ENCODE measurements at regions not wholly inside any gene's neighbourhood (a gene's known extent, or its start where the extent isn't known, plus 50 kb on each side); places are given as distances from the start of the nearest gene placed in this dataset.

GRCh38 chr13:33728271-33729037, 89.5 kb upstream of the RFC3 start:
- 42 to 52% methylated on average over 7 of the region's 7 CpGs for WGBS, 2 donors
- H3K4me3 ChIP-seq = no peak overlapping the region
- peaks cover 0 to 35% (median 17%) of the 10 kb centered on the region in 4 donors for H3K4me1 ChIP-seq
- no peak for TF ChIP-seq CTCF (IDR thresholded peaks at IDR 0.05)
- TF ChIP-seq EP300 (IDR thresholded peaks at IDR 0.05) = peak; percentile 36 to 61
- no peaks in the 10 kb centered on the region for H3K9me3 ChIP-seq
- H3K27ac ChIP-seq = peak overlapping the region; percentile 32 to 90 (median 77)
- no peaks in the 10 kb centered on the region for H3K27me3 ChIP-seq
- H3K36me3 ChIP-seq = no peaks in the 10 kb centered on the region
- peak; percentile 46 to 59 for DNase-seq (ENCODE audit: low spot score in 2 of 2)

- WGBS, 2 donors = 71 to 72% methylated on average over 1 of the region's 1 CpG
- Histone ChIP-seq H3K27ac (peak overlapping the region in 2 of 4 donors; percentile 70 to 90), H3K4me3 (no peak overlapping the region), H3K27me3 (no peaks in the 10 kb centered on the region), H3K9me3 (no peaks in the 10 kb centered on the region), H3K36me3 (no peaks in the 10 kb centered on the region), H3K4me1 (peaks cover 0 to 20% (median 11%) of the 10 kb centered on the region in 4 donors)
- DNase-seq (ENCODE audit: low spot score in 2 of 2) = peak in 1 of 2 donors; percentile 12
- TF ChIP-seq EP300 (IDR thresholded peaks at IDR 0.05) (peak in 1 of 2 donors; percentile 72), CTCF (IDR thresholded peaks at IDR 0.05) (no peak)
Observed at GRCh38 chr13:33730147-33730546, 87.8 kb upstream of the RFC3 start.

DNA sequence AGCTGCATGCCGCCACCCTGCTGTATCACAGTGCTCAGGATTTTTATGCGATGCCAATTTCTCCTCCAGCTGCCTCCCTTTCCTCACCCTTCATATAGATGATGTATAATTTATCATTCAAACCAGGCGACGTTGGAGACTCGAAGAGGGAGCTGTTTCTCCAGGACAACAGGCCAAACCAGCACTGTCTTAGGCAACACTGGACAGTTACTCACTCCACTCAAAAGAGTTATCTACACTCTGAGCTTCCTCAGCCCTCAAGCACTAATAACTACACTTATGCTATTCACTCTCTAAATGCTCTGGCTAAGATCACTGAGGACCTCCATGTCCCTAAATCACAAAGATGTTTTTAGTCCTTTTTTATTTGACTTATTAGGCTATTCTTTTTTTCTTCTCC, 87.3 kb upstream of the RFC3 start:
- no peaks in the 10 kb centered on the region for H3K27me3 ChIP-seq
- no peak for TF ChIP-seq EP300 (IDR thresholded peaks at IDR 0.05)
- DNase-seq (ENCODE audit: low spot score in 2 of 2) = no peak
- no peaks in the 10 kb centered on the region for H3K36me3 ChIP-seq
- no peaks in the 10 kb centered on the region for H3K9me3 ChIP-seq
- WGBS, 2 donors = 91 to 96% methylated on average over 5 of the region's 5 CpGs
- peaks cover 0 to 20% (median 11%) of the 10 kb centered on the region in 4 donors for H3K4me1 ChIP-seq
- H3K4me3 ChIP-seq = no peak overlapping the region
- peak overlapping the region in 2 of 4 donors; percentile 7 to 70 for H3K27ac ChIP-seq

- WGBS, 2 donors = 86 to 93% methylated on average over 1 of the region's 1 CpG
- no peak for TF ChIP-seq CTCF (IDR thresholded peaks at IDR 0.05)
- TF ChIP-seq POLR2A (IDR thresholded peaks at IDR 0.05) = no peak
- no peak for TF ChIP-seq EP300 (IDR thresholded peaks at IDR 0.05)
- no peak for DNase-seq (ENCODE audit: low spot score in 2 of 2)
- Histone ChIP-seq H3K36me3 (no peaks in the 10 kb centered on the region), H3K9me3 (no peaks in the 10 kb centered on the region), H3K4me3 (no peak overlapping the region), H3K4me1 (peaks cover 0 to 22% (median 6%) of the 10 kb centered on the region in 4 donors), H3K27me3 (no peaks in the 10 kb centered on the region), H3K27ac (no peak overlapping the region)
Observed at GRCh38 chr13:33735276-33735675, 82.7 kb upstream of the RFC3 start.

DNA sequence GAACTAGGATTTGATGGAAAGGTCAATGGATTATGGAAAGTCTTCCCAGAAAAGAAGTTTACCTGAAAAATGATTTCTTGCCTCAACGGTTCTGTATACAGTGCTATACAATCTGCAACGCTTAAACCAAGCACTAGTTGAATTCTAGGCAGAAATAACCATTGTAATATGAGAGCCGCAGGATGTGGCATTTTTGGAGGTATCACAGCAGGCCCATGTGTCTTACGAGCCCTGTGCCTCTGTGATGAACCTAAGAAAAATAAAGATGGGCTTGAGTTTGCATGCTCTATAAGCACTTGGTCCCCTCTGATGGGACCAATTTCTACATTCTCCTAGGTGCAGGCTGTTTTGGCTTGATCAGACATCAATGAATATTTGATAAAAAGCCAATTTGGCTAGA, 78.7 kb upstream of the RFC3 start:
- Histone ChIP-seq H3K4me1 (peaks cover 0 to 26% (median 6%) of the 10 kb centered on the region in 4 donors), H3K9me3 (no peaks in the 10 kb centered on the region), H3K36me3 (no peaks in the 10 kb centered on the region), H3K27ac (peak overlapping the region in 3 of 4 donors; percentile 42 to 86 (median 79)), H3K4me3 (no peak overlapping the region), H3K27me3 (no peaks in the 10 kb centered on the region)
- 57 to 67% methylated on average over 4 of the region's 4 CpGs for WGBS, 2 donors
- DNase-seq (ENCODE audit: low spot score in 2 of 2) = no peak
- no peak for TF ChIP-seq EP300 (IDR thresholded peaks at IDR 0.05)
- no peak for TF ChIP-seq POLR2A (IDR thresholded peaks at IDR 0.05)
- TF ChIP-seq CTCF (IDR thresholded peaks at IDR 0.05) = no peak
